ENCODE measurements at regions not wholly inside any gene's neighbourhood (a gene's known extent, or its start where the extent isn't known, plus 50 kb on each side); places are given as distances from the start of the nearest gene placed in this dataset.
"Not testable (repeated sequence)": the region's sequence is repeated elsewhere in the genome, so short reads cannot be mapped to it uniquely, and the experiment has no call there.

DNA sequence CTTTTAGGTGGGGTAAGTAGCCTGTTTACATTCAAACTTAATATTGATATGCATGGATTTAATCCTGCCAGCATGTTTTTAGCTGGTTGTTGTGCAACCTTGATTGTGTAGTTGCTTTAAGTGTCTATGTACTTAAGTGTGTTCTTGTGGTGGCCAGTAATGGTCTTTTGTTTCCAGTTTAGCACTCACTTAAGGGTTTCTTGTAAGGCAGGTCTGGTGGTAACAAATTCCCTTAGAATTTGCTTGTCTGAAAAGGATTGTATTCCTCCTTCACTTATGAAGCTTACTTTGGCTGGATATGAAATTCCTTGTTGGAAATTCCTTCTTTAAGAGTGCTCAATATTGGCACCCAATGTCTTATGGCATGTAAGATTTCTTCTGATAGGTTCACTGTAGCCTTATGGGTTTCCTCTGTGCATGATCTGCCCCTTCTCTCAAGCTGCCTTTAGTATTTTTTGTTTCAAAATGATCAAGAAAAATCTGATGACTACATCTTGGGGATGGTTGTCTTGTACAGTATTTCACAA is 289.0 kb upstream of the C1QTNF3 start:
- not testable (repeated sequence) for DNase-seq

GRCh38 chr5:34339408-34340001 is 296.5 kb upstream of the C1QTNF3 start:
- not testable (repeated sequence) for DNase-seq

DNA sequence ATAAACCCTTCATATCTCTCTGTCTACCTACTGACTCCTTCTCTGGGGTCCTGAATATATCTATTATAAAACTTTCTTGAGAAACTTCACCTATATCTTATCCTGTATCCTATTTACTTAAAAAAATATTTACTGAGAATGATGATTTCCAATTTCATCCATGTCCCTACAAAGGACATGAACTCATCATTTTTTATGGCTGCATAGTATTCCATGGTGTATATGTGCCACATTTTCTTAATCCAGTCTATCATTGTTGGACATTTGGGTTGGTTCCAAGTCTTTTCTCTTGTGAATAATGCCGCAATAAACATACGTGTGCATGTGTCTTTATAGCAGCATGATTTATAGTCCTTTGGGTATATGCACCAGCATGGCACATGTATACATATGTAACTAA is 301.7 kb upstream of the RAI14 start:
- not testable (repeated sequence) for DNase-seq

DNA sequence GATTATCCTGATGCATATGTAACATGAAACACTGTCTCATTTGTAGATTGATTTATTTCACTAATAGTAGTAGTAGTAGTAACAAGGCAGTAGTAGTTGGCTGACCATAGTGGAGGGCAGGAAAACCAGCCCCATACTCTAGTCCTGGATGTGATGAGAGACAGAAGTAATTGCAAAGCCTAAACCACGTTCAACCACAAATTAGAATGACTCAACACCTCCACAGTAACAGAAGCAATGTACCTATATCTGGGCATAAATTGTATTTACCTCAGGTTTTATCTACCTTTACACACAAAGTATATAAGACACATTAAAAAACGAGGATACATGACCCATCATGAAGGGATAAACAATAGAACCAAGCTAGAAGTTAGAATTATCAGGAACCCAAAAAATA is 284.7 kb upstream of the RAI14 start:
- not testable (repeated sequence) for DNase-seq

DNA sequence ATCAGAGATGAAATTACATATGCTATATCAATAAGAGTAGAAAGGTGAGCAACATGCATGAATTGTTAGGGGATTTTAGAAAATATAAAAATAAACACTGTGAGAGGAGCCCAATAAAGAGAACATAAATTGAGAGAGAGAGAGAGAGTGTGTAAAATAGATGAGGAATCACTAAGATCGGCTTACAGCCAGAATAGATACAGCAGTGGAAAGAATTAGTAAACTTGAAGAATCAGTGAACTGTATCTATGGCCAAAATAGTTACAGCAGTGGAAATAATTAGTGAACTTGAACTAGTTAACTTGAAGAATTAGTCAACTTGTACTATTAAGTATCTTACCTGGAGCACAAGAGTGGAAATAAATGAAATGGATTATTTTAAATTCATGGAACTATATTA is 284.3 kb upstream of the RAI14 start:
- not testable (repeated sequence) for DNase-seq

GRCh38 chr5:34372739-34373138 is 283.4 kb upstream of the RAI14 start:
- DNase-seq, result not testable (repeated sequence)

DNA sequence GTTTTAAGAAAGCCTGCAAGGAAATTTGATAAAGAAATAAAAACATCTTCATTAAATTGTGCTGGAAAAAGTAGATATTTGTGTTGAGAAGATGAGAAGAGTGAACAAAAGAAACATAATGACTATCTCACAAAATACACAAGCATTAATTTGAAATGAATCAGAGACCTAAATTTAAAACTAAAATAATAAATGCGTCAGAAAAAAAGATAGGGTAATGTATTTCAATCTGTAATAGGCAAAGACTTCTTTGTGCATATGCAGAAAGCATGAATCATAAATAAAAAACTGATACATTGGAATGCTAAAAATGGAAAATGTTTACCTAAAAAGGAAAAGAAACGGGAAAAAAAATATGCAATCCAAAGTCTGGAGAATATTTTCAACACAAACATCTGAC is 278.5 kb upstream of the RAI14 start:
- DNase-seq, result not testable (repeated sequence)

DNA sequence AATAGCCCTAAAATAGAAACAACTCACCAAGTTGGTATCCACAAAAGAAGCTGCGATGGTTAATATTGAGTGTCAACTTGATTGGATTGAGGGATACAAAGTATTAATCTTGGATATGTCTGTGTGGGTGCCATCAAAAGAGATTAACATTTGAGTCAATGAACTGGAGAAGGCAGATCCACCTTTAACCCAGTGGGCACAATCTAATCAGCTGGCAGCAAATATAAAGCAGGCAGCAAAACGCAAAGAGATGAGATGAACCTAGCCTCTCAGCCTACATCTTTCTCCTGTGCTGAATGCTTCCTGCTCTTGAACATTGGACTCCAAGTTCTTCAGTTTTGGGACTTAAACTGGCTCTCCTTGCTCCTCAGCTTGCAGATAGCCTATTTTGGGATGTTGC is 277.6 kb upstream of the RAI14 start:
- not testable (repeated sequence) for DNase-seq

DNA sequence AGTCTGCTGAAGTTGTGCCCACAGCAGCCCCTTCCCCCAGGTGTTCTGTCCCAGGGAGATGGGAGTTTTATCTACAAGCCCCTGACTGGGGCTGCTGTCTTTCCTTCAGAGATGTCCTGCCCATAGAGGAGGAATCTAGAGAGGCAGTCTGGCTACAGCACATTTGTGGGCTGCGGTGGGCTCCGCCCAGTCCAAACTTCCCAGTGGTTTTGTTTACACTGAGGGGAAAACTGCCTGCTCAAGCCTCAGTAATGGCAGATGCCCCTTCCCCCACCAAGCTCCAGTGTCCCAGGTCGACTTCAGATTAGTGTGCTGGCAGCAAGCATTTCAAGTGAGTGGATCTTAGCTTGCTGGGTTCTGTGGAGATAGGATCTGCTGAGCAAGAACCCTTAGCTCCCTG is 267.4 kb upstream of the RAI14 start:
- not testable (repeated sequence) for DNase-seq

GRCh38 chr5:34409373-34409772 is 246.8 kb upstream of the RAI14 start:
- DNase-seq, result no peak

DNA sequence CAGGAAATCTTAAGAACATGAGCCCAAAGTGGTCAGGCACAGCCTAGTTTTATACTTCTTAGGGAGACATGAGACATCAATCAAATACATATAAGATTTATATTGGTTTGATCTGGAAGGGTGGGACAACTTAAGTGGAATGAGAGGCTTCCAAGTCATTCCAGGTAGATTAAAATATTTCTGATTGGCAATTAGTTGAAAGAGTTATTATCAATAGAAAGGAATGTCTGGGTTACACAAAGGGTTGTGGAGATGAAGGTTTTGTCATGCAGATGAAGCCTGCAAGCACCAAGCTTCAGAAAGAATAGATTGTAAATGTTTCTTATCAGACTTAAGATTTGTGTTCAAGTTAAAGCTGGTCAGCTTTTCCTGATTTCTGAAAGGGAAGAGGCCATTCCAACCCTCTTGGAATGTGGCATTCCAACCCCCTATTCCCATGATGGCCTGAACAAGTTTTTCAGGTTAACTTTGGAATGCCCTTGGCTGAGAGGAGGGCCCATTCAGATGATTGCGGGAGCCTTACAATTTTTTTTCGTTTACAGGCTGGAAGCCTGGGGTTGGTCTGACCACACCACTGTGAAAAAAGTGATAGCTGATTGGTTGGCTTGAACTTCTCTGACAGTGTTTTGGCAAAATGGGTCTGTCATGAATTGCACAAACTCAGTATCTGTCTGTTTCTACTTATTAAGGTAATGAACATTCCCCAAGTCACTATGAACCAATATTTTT is 245.6 kb upstream of the RAI14 start:
- no peak for DNase-seq

DNA sequence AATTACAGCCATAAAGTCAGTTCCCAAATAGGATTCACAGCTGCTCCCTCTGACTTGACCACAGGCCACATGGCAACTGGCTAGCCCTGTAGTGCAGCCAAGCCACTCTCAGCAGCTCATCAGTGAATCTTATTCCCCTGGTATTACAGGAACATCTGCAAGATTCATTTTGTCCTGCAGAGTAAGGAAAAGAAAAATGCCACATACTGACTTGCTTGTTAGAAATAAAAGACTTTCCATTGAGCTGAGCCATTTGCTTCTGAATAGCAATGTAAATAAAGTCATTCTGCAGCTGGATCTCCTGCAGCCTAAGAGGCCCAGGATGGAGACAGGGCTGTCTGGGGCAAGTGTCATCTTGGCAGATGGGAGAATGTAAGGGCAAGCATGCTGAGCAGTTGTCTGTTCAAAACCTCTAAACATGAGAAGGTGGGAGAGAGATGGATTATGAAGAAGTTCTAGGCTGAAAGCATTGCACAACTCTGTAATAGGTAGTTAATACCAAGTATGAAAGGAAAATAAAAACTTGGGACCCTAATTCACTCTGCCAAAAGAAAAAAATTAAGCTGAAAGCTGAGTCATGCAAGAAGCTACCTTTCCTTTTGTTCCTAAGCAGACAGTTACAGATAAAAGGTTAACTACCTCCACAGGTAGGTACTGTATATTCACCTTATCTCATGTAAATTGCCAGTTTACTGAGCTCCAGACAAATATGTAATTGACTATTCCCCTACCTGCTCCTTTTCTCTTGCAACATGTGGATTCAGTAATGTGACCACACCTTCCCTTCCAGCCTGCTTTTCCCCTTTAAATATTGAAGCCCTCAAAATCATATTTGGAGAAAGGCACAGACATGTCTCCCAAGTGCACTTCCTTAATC is 244.4 kb upstream of the RAI14 start:
- DNase-seq, result no peak

DNA sequence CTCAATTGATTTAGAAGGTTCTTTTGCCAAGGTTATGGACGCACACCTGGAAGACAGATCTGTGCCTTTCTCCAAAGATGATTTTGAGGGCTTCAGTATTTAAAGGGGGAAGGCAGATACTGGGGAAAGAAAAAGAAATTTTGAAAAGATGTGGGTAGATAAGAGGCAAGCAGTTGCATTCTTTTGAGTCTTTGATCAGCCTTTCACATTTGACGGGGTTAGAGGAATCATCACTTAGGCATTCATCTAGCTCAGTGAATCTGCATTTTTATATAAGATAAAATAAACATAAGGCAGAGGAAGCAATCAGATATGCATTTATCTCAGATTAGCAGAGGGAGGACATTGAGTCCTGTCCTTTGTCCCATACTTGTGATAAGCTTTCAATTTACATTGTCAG is 243.4 kb upstream of the RAI14 start:
- no peak for DNase-seq

GRCh38 chr5:34415559-34416198 is 240.4 kb upstream of the RAI14 start:
- DNase-seq, result no peak

DNA sequence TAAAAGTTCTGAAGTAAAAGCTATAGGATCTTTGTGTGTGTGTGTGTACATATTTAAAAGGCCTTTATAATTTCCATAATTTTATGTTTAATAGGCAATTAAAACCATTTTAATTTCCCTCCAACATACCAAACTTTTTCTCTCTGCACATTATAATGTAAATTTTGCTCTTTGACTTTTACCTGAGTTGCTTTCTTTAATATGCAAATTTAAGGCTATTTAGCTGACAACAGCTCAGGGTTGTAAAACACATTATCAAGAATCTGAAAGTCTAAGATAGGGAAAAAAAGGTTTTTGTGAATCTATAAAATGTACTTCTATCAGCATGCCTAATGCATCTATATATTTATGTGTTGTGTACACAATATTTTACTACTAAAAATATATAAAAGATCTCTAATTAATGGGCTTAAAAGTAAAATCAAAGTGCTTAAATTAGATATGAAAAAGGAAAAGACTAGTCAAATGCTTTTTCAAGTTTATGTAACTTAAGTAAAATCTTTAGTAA is 239.6 kb upstream of the RAI14 start:
- DNase-seq, result no peak

DNA sequence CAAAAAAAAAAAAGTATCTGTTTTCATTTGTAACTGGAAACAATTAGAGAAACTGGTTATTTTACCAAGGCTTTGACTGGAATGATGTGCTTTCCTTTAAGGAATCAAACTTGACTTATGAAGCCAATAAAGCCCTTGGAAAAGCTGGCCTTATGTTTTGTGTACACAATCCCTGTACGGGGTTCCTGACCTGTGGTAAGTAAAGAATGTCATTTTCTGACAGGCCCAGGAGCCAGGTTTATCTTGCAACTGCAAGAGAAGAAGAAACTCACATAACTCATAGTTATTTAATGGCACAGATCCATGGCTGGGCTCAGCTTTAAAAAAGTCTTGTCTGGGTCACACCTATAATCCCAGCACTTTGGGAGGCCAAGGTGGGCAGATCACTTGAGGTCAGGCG is 235.9 kb upstream of the RAI14 start:
- not testable (repeated sequence) for DNase-seq

- DNase-seq, result no peak
Observed at GRCh38 chr5:34436761-34437501, 219.2 kb upstream of the RAI14 start.

GRCh38 chr5:34439601-34440000 is 216.5 kb upstream of the RAI14 start:
- DNase-seq, result no peak

GRCh38 chr5:34441767-34442166 is 214.4 kb upstream of the RAI14 start:
- DNase-seq, result not testable (repeated sequence)

GRCh38 chr5:34447424-34447823 is 208.7 kb upstream of the RAI14 start:
- no peak for DNase-seq

- DNase-seq, result no peak
Observed at GRCh38 chr5:34449639-34450038, 206.5 kb upstream of the RAI14 start.

DNA sequence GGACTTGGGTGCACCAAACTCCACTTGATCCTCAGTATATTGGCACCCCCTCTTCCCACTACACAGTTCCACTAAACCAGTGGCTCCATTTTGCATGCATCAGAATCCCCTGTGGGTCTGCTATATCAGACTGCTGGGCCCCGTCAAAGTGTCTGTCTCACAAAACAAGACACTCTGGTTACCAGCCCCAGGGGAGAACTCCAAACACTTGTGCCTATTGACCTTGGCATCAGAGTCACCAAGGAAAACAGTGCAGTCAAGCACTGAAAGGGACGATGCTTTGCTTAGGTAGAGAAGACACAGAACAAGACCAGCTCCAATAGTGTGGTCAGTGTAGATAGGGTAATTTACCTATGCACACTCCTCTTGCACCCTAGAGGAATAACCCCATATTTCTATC is 205.8 kb upstream of the RAI14 start:
- no peak for DNase-seq
